DND-41 (cell line): ENCODE measurements at regions not wholly inside any gene's neighbourhood (a gene's known extent, or its start where the extent isn't known, plus 50 kb on each side); places are given as distances from the start of the nearest gene placed in this dataset.
"Not testable (repeated sequence)": the region's sequence is repeated elsewhere in the genome, so short reads cannot be mapped to it uniquely, and the experiment has no call there.

Experiments used
- CTCF ChIP-seq: IDR thresholded peaks from 2 replicates; pipeline ENCODE4 v1.5.1; 2012; ENCODE audit warnings: borderline replicate concordance, low read length, moderate library complexity, mild to moderate bottlenecking; ENCODE audit not compliant: poor library complexity, severe bottlenecking; ENCODE audit errors: extremely low read depth
- EZH2 ChIP-seq: IDR thresholded peaks from 3 replicates; pipeline ENCODE4 v1.6.1; 2012; ENCODE audit warnings: borderline replicate concordance, low read depth, mild to moderate bottlenecking, moderate library complexity, low read length, inconsistent platforms; ENCODE audit not compliant: severe bottlenecking

- not testable (repeated sequence) for TF ChIP-seq CTCF, EZH2
Measured at GRCh38 chr16:79881107-79881506, 280.6 kb upstream of the MAF start.
